GM21390 (cell line): ENCODE measurements at regions not wholly inside any gene's neighbourhood (a gene's known extent, or its start where the extent isn't known, plus 50 kb on each side); places are given as distances from the start of the nearest gene placed in this dataset.
A peak's percentile ranks its signal among the peaks of the same experiment; 100 is the strongest.
"Not testable (repeated sequence)": the region's sequence is repeated elsewhere in the genome, so short reads cannot be mapped to it uniquely, and the experiment has no call there.

Source experiments
- ATAC-seq: cut with Tn5 transposase; IDR thresholded peaks from one replicate; pipeline ENCODE4 v1.9.1; 2021; ENCODE audit not compliant: unreplicated experiment

GRCh38 chr4:14920759-14921320, 81.4 kb upstream of the CPEB2 start:
- ATAC-seq = no peak

GRCh38 chr4:14921781-14922180, 80.5 kb upstream of the CPEB2 start:
- ATAC-seq = not testable (repeated sequence)

DNA sequence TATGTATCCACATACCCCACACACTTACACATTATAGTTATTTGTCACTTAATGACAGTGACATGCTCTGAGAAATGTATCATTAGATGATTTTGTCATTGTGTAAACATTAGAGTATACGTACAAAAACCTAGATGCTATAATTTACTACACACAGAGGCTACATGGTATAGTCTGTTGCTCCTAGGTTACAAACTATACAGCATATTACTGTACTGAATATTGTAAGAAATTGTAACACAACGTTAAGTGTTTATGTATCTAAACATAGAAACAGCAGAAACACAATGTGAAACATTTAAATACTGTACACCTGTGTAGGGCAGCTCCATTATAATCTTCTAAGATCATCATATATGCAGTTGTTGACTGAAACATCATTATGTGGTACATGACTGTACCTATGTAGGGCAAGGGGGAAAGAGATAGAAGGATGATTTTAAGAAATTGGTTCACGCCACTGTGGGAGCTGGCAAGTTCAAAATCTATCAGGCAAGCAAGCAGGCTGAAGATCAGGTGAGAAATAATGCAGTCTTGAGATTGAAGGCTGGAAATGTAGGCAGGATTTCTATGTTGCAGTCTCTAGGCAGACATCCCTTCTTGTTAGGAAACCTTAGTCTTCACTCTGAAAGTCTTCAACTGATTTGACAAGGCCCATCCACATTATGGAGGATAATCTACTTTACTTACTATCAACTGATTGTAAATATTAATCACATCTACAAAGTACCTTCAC, 78.0 kb upstream of the CPEB2 start:
- ATAC-seq = no peak

GRCh38 chr4:14924812-14925344, 77.4 kb upstream of the CPEB2 start:
- ATAC-seq = no peak

GRCh38 chr4:14925471-14925870, 76.8 kb upstream of the CPEB2 start:
- no peak for ATAC-seq

DNA sequence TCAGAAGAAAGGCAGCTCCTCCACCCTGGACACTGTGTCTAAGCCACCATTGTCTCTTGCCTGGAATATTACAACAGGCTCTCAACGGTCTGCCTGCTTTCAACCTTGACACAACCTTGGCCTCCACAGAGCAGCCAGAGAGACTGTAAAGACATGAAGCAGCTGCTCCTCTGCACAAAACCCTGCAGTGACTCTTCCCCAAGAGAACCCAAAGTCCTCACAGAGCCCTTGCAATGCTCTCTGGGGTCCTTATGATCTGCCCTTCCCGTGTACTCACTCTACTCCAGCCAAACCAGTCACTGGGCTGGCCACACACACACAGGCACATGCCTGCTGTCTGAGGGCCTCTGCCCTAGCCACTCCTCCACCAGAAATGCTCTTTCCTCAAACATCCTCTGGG, 75.9 kb upstream of the CPEB2 start:
- no peak for ATAC-seq

DNA sequence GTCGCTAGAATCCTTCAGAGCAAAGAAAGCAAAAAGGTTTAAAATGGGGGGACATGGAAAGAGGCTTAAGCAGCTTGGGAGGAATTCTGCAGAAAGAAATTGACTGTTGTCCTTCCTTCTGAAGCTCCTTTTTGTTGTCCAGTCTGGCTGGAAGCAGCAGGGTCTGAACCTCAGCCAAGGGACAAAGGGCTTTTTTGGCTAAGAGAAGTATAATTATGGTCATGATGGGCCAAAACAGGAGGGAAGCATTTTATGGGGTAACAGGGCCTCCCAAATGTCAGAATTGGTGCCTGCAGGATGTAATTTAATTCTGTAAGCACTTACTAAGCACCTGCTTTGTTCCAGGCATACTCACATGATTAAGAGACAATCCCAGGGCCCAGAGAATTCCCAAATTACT, 74.2 kb upstream of the CPEB2 start:
- ATAC-seq = no peak

- ATAC-seq = no peak
Measured at GRCh38 chr4:14929669-14930068, 72.6 kb upstream of the CPEB2 start.

DNA sequence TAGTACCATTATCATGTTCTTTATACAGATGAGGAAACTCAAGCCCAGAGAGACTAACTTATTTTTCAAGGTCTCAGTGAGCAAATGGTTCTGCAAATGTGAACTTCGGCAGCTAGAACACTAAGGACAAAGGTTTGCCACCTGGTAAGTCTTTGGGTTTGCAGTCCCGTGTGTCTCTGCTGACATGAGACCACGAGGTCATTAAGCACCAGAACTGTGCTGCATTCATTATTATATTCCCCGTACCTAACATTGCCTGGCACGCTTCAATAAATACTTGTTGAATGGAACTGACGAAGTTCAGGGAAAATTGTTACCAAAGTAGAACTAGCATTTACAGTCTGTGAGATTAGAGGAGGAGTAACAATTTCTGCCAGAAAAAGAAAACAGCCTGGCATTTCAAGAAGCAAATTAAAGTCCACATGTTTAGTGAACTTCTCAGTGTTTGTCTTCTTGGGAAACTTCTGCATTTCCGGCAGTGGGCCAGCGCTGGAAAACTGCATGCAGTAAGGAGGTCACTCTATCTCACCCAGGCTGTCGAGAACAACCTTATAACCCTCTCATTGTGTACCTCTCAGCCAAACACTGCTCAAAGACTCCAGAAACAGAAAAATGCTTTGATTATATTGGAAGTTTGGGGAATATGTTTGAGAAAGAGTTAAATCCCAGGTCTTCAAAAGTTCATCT, 67.4 kb upstream of the CPEB2 start:
- no peak for ATAC-seq

DNA sequence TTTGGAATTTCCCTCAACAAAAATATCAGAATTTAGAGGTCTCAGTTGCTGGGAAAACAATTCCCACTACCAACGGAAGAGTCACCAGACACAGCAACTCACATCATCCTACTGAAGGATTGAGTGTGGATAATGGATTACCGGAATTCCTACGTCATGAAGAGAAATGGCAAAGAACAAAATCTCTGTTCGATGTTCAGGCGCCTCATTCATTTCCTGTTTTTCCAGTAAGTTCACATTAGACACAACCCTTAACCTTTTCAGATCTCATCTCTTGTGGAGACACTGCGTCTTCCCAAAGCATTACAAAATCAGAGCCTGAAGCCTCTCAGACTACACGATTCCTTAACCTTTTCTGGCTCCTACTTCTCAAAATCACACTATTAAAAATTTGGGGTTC, 58.5 kb upstream of the CPEB2 start:
- no peak for ATAC-seq

DNA sequence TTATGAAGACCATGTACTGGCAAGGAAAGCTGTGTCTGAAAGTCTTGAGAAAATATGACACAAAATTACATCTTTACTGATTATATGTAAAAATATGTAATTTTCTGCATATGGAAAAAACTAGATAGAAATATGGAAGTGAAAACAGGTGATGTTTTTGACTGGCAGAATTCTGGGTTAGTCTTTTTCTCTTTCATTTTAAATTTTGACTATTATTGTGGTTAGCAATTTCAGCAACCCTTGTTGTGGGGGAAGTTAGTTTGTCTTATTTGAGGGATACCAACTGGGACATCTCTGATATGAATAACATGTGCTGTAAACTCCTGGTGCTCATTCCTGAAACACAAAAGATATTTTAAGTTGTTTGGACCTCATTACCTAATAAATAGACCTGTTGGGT, 49.9 kb upstream of the CPEB2 start:
- peak; percentile 74 for ATAC-seq
